ENCODE measurements at regions not wholly inside any gene's neighbourhood (a gene's known extent, or its start where the extent isn't known, plus 50 kb on each side); places are given as distances from the start of the nearest gene placed in this dataset.

DNA sequence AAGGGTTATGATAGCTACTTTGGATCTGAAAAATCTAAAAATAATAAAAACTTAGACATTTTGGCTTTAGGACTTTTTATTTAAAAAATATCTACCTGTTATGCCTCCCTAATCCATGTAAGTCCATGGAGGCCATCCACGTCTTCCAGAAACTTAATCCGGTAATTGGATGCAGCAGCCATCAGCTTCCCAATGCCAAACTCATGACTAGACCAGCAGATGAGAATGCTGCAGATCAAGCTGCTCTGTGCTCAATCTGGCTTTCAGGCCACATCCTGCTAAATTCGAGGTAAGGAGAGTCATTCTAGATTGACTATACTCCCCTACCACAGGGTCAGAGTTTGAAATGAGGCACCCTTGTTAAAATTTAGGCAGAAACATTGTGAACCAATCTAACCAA lies 168.5 kb upstream of the TCERG1L start:
- in situ Hi-C loops (cut with HindIII; ENCODE audit: low sequenced_read_pairs) = no loop called here

- in situ Hi-C loops (cut with HindIII; ENCODE audit: low sequenced_read_pairs) = no loop called here
Measured at GRCh38 chr10:131480861-131481260, 169.3 kb upstream of the TCERG1L start.

DNA sequence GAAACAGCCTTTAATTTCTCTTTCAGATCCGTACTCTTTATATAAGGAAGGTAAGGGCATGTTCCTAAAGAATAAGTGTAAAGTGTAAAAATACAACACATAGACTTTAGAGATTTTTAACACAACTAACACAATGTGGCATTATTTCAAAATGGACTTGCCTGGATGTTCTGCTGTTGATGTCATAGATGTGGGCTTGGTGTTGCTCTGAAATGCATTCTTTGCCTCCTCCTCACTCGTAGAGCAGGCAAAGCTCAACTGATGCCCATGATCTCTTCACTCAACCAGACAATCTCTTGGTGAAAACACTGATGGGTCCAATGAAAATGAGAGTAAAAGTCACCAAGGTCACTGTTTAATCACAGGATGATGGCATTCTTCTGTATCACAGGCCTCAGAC lies 174.2 kb upstream of the TCERG1L start:
- in situ Hi-C loops (cut with HindIII; ENCODE audit: low sequenced_read_pairs) = no loop called here

GRCh38 chr10:131487822-131488221 lies 176.3 kb upstream of the TCERG1L start:
- in situ Hi-C loops (cut with HindIII; ENCODE audit: low sequenced_read_pairs) = no loop called here

DNA sequence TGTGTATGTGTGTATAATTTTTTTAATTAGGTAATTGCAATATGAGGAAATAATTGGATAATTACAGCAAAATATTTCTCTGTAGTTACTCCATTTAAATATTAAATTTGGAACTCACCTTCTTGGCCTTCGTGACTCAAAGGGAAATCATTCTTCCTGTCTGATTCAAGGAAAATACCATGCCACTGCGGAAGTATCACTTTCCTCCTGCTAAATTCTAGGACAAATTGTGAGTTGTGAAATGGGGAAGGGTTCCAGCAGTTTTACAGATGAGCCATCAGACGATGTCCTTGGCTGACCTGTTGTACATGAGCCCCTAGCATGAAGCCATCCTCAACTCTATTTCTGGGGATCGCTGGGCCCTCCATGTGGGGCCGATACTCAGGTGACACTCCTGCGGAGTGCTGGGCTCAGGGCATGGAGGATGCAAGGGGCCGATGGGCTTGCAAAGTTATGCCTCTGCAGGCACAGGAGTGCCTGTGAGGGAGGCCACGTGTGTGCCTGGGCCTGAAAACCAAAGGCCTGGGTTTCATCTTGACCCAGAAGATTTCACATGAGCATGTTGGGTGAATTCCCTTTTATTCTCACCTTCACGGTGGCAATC lies 179.6 kb upstream of the TCERG1L start:
- in situ Hi-C loops (cut with HindIII; ENCODE audit: low sequenced_read_pairs) = no loop called here

GRCh38 chr10:131492211-131492857 lies 180.8 kb upstream of the TCERG1L start:
- in situ Hi-C loops (cut with HindIII; ENCODE audit: low sequenced_read_pairs) = no loop called here

DNA sequence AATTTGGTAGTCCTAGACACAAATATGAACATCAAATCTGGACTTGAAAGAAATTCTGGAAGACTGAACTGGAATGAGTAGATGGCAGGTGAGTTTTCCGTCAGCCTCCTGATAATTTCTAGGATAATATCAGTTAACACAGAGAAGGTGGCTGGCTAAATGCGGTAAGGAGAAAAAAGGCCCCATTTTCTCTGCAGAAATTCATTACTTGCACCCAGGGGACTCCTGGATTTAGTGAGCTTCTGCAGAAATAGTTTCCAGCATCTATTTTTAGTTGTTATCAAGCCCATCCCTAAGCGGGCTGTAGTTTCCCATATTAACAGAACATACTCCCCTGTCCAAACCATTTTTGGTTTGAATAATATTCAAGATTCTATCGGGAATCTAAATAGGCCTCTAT lies 181.9 kb upstream of the TCERG1L start:
- in situ Hi-C loops (cut with HindIII; ENCODE audit: low sequenced_read_pairs) = no loop called here

GRCh38 chr10:131494451-131494850 lies 182.9 kb upstream of the TCERG1L start:
- in situ Hi-C loops (cut with HindIII; ENCODE audit: low sequenced_read_pairs) = no loop called here

- in situ Hi-C loops (cut with HindIII; ENCODE audit: low sequenced_read_pairs) = no loop called here
Measured at GRCh38 chr10:131495224-131495623, 183.7 kb upstream of the TCERG1L start.

- in situ Hi-C loops (cut with HindIII; ENCODE audit: low sequenced_read_pairs) = no loop called here
Measured at GRCh38 chr10:131495892-131496291, 184.4 kb upstream of the TCERG1L start.

- in situ Hi-C loops (cut with HindIII; ENCODE audit: low sequenced_read_pairs) = no loop called here
Measured at GRCh38 chr10:131496351-131497052, 185.0 kb upstream of the TCERG1L start.

- in situ Hi-C loops (cut with HindIII; ENCODE audit: low sequenced_read_pairs) = no loop called here
Measured at GRCh38 chr10:131499566-131499965, 188.0 kb upstream of the TCERG1L start.

DNA sequence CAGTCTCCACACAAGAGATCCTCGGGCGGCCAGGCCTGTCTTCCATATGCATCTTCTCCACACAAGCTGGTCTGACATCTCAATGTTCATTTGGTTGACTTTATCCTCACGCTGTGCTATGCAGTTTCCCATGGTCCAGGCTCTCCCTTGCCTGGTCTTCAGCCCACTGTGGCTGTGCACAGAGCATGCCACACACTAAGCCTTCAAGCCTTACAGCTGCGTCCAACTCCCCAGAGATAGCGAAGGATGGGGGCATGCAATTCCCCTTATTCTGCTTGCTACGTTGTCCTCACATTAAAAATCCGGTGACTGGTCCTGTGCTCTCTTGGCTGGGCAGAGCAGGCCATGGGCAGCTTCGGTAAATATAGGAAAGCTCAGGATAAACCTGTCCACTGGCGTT lies 188.7 kb upstream of the TCERG1L start:
- in situ Hi-C loops (cut with HindIII; ENCODE audit: low sequenced_read_pairs) = no loop called here

DNA sequence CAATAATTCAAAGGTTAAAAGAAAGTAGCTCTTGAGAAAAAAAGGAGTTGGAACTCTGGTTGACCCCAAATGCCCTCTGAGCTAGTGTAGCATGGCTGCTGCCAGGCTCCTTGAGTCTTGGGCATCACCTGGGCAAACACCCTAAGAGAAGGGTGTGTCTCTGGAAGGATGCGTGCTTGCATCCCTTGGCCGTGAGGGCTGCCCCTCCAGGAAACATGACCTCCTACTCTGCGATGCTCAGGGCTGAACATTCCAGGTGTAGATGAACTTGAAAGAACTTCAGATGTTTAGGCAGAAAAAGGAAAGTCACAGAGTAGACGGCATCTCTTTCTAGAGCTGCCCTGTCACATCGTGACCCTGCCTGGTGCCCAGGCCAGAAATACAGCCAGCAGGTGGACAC lies 189.4 kb upstream of the TCERG1L start:
- in situ Hi-C loops (cut with HindIII; ENCODE audit: low sequenced_read_pairs) = no loop called here

- in situ Hi-C loops (cut with HindIII; ENCODE audit: low sequenced_read_pairs) = no loop called here
Measured at GRCh38 chr10:131503992-131504391, 192.5 kb upstream of the TCERG1L start.

DNA sequence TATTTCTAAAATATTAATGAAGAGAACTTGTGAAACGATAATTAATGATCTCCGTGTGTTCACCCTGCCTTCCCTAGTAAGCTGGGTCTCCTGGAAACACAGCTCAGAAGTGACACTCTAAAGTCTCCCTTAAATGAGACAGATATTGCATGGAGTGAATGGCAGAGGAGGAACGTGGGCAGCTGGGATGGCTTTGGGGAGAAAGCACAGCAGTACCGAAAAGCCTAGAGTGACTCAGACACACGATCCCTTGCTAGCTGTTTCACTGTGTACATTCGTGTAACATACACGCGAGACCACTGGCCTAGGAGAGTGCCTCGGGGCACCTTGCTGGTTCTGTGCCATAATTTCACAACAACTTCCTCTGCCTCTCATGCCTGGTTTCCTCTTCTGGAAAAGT lies 199.9 kb upstream of the TCERG1L start:
- in situ Hi-C loops (cut with HindIII; ENCODE audit: low sequenced_read_pairs) = no loop called here

DNA sequence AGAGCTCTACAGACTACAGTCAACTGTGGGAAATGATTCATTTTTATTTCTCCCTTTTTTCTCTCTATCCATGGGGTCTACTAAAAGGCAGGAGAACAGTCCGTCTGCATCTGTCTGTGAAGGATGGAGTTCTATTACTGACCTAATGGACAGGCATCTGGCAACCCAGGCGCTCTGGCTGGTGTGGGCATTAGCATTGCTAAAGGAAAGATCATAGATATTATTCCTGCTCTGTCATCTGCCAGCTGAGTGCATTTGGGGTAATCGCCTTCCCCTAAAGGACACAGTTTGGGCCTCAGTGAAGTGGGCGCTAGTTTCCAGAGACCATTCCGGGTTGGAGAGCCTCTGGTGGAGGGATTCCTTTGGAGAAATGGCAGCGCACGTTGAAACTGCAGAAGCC lies 201.3 kb upstream of the TCERG1L start:
- in situ Hi-C loops (cut with HindIII; ENCODE audit: low sequenced_read_pairs) = no loop called here

DNA sequence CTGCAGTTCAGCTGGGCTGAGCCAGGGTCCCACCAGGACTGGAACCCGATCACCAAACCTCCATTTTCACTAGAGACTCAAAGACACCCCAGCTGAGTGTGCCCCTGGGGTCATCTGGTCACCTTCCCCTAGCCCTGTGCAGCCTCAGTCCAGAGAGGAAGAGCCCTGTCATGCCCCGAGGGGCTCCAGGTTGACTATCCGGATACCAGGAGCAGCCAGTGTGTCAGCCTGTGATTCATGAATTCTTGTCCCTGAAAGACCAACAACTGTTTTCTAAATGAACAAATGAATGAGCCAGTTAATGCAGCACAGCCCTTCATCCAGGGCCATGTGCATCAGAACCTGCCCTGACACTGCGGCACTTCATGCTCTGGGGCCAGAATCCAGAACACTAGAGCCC lies 201.9 kb upstream of the TCERG1L start:
- in situ Hi-C loops (cut with HindIII; ENCODE audit: low sequenced_read_pairs) = no loop called here

DNA sequence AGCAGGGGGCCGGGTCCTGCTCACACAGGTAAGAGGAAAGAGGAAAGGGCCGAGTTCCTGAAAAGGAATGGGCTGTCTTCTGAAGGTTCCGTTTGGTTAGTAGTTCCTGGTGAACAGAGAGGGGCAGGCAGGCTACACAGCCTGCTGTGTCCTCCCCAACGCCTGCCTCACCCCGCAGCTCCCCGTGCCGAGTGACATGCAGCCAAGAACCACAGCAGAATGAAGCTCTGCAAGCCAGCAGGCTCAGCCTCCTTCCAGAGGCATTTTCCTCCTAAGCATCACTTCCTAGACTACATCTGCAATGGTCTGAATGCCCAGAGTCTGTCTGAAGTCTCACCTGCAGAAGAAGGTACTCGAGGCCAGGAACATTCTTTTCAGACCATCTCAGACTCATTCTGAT lies 202.4 kb upstream of the TCERG1L start:
- in situ Hi-C loops (cut with HindIII; ENCODE audit: low sequenced_read_pairs) = no loop called here

DNA sequence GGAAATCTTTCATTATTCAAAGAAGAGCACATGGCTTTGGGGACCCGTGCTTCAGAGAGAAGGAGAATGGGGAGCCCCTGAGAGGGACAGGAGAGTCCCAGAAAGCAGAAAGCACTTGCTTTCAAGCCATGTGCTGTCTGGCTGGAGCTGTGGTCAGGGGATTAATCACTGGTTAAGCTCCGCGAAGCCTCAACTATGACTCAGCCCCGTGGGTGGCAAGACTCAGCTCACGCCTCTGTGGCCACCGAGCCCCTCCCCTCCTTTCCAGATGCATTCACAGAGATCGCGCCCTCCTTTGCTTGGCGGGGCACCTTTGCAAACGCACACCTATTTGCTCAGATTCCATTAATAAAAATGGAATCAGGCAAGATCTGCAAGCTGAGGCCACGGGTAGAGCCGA lies 202.9 kb upstream of the TCERG1L start:
- in situ Hi-C loops (cut with HindIII; ENCODE audit: low sequenced_read_pairs) = no loop called here

GRCh38 chr10:131516285-131516684 lies 204.8 kb upstream of the TCERG1L start:
- in situ Hi-C loops (cut with HindIII; ENCODE audit: low sequenced_read_pairs) = no loop called here

DNA sequence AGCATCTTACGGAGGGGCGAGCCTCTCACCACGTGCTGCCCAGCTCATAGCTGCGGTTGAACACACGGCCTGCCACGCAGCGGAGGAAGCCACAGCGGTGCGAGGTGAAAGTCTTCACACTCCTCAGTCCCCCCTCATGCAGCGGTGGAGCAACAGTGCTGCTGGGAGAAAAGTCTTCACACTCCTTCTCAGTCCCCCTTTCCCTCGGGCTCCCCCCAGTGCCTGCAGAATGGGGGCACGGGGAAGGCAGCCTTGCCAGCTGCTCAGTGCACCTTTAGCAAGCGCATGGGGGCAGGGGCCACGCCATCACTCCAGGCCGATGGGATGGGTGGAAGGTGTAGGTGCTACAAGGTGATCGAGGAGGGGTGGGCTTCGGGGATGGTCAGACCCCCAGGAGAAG lies 206.3 kb upstream of the TCERG1L start:
- in situ Hi-C loops (cut with HindIII; ENCODE audit: low sequenced_read_pairs) = no loop called here
